Right hindlimb (tissue), 1 donor: ENCODE measurements at regions not wholly inside any gene's neighbourhood (a gene's known extent, or its start where the extent isn't known, plus 50 kb on each side); places are given as distances from the start of the nearest gene placed in this dataset.

Experiments
- DNase-seq: peaks from one replicate; pipeline ENCODE4 v3.0.0-alpha.2; 2018

DNA sequence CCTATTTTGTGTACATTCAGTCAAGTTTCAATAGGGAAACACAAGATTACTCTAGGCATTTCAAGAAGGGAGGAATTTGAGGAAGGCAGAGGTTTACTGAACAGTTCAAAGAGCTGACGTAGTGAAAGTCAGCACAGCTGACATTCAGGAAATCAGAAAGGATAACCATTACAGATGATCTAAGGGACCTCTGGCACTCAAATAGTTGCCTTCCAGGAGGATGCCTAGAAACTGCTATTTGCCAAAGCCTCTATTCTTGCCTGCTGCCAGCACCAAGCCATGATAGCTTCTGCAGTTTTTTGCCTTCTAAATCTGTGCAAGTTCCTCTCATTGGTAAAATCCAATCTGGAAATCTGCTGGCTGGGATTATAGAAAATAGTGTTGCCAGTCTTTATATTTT lies 373.1 kb downstream of the CSNK1G3 start:
- DNase-seq = no peak

DNA sequence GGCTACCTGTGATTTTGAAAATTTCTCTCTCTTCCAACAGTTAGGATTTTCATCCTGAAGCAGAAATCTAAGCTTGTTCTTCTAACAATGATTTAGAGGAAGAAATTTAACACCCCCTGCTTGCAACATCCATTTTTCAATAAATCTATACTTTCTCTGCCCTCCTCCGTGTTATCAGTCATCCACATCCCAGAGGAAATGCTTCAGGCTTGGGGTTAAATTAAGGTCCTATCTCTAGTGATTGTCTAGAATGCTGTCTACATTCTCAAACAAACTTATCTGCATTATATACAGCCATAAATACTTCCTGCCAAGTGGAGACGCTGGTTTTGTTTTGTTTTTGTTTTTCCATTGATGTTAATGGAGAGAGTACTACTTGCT lies 371.0 kb downstream of the CSNK1G3 start:
- no peak for DNase-seq

DNA sequence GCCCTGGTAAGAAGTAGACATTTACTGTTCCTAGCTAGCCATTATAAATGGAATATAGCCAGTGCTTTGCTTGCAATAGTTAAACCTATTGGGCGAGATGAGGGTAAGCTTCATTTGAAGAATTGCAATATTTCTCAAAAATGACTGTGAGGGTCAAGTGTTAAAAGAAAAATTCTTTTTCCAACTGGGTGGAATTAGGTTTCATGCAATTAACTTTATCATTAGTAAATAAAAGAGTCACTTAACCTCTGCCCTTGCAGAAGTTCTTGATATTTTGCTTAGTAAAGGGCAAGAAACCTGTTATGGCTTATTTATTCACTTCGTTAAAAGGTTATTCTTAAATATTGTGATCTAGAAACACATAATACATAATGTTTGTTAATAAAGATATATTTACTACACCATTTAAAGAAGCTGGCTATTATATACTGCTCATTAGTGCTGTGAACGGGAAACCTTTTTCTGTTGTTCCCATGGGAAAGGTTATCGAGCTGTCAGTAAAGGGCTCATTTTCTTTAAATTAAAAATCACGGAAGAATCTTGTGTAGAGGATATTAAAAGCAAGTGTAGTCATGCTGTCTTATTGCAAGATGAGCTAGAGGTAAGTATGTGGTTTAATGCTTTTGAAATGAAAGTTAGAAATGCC lies 370.5 kb downstream of the CSNK1G3 start:
- no peak for DNase-seq

DNA sequence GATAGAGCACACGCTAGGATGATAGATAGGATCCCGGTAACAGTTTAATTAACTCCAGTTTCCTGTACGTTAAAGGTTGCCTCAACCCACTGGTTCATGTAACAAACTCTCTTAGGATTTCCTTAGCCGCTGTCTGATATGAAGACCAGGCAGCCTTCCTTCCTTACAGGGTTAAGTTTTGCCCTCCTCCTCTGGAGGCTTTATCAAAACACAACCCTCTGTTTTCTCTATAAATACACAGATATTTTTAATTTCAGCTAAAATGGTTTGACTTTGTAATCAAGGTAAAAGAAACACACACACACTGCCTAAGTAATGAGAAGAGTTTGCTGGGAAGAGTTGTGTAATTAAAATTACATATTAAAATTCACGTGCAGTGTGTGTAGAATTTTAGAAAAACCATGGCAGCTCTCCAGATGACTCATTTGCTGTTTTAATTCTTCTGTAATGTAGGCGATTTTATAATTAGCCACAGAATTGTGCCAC lies 369.8 kb downstream of the CSNK1G3 start:
- no peak for DNase-seq

DNA sequence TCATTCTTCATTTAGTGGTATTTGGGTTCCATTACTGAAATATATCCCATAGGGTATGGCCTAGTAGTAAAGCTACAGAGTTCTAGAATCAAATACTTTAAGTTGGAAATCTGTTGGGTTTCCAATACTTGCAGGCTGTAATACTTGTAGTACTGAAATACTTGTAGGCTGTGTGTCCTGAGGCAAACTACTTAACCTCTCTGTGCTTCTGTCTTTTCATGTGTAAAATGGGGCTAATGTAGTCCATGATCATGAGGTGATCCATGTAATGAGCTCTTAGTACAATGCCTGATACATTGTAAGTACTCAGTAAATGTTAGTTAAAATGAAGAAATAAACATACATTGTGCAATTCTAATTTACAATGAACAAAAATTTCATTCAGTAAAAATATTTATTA lies 368.9 kb downstream of the CSNK1G3 start:
- DNase-seq = no peak

DNA sequence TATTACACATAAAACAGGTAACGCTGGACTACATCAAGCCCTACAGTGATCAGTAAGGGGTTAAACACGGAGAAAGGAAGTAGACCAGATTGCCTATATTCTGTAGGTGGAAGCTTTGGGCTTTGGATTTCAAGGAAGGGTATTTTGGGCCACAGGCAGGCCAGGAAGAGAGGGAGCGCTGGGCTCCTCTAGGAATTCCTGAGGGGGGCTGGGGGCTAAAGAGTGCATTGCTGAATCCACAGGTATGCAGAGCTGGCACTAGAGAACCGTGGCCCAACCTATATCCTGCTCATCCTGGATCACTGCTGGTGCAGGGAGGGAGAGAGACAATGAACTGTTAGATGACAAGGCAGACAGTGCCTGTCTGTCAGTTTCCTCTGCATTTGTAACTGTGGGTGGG lies 367.1 kb downstream of the CSNK1G3 start:
- DNase-seq = no peak

DNA sequence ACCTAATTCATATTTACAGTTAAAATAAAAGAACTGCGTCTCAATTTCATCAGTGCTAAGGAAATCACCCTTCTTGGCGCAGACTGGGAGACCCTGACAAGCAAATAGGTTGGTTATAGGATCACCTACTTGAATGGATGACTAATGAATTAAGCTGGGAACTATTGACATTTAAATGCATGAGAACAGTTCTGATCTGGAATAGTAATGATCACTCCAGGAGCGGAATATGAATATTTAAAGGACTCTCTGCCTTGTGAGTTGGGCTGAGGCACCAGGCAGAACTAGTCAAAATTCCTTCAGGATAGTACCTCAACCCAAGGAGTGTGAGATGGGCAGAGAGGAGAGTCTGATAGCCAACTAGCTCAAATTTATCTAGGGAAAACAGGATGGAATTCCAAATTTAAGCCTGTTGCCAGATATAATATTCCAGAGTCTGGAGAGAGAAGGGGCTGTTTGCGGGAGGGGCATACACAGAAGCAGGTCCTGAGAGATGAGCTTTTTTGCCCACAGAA lies 364.4 kb downstream of the CSNK1G3 start:
- DNase-seq = no peak

DNA sequence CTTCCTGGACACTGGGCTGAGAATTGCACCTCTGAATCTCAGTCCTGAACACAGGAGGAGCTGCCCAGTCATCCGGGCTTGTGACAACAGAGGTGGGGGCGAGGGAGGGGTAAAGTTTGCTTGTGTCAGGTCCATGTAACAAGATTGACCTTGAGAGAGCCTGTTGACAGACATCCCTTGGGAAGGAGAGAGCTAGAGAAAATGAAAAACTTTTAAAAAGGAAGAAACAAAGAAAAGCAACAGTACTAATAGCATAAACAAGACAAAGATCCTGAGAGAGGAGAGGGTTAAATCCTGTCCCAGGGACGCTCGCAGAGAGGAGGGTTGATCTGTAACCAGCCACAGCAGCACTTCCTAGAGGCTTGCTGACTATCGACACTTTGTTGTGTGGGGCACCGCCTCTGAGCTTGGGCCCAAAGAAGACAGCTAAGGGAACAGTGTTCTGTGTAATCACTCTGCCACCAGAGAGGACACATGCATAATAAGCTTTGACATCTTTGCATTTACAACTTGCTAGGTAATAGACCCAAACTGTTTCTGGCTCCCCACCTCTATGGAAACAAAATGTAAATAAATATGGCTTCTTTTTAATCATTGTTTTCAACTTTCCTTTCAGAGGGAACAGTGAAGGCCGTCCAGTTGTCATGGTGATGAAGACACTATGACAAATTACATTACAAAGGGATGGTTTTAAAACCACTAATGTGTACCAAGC lies 363.7 kb downstream of the CSNK1G3 start:
- peak; percentile 37 for DNase-seq

DNA sequence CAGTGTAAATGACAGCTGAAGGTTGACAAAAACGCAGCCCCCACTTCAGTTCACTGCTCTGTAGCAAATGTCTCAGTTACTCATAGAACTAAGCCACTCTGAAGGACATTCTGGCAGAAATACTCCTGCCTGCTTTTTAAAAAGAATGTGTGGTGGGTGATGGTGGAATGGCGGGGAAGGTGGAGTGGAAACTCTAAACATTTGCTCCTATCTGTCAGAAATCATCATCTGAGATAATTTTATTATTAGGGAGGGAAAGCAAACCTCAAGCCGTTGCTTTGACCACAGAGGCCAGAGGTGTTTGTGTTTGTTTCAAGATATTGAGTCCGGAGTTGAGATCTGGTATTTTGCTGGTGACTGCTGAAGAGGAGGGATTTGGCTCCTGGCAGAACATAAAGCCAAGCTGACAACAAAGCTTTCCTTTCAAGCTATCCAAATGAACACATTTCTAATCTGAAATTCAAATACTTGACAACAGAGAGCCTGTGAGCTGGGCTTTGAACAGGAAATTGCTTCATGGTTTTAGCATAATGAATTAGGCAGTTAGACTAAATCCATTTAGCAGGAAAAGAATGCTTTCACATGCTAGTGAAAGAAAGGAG lies 362.7 kb downstream of the CSNK1G3 start:
- no peak for DNase-seq

DNA sequence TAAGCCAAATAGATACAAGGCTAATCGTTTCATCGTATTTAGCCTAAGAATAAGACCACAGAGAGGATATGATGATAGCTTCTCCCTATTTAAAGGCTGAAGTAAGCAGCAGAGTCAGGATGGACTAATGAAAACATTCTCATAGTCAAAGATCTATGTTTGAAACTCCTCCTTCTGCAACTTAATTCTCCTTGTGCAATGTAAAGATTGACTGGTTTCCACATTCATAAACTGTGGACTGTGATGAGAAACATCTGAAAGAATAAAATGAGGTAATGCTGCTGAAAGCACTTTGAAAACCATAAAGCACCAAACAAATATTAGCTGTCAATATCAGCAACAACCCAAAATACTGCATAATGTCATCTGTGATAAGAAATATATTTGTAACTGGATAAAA lies 361.9 kb downstream of the CSNK1G3 start:
- DNase-seq = no peak

DNA sequence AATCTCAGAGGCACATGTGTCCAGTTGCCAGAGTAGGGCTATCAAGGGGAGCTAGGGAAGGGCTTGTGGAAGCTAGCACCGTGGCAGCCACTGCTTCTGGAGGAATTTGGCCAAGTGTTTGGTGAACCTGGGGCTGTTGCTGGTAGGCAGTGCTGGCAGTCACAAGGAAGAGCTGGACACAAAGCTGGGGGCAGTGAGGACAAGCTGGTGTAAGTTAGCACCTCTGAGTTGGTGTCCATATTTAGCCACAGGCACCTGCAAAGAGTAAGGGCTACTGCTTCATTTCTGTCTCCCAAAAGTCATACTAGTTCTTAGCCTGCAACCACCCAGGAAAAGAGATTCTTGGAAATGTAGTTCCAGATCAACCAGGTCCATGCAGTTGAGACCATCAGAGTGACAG lies 359.4 kb downstream of the CSNK1G3 start:
- no peak for DNase-seq

DNA sequence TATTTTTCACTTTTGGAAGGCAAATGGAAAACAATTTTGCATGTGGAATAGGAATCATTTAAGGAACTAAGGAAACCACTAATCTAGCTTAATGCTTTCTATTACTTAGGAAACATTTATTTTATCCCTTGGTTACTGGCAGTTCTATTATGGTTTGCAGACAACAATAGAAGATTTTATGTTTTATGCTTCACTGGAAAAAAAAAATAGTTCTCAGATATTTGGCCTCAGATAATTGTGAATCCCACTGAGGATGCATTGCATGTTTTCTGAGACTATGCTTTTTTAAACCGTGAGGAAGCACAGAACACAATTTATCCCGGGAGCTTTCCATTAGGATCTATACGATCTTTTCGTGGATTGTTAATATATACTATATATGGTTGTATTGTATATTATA lies 356.9 kb downstream of the CSNK1G3 start:
- DNase-seq = no peak

DNA sequence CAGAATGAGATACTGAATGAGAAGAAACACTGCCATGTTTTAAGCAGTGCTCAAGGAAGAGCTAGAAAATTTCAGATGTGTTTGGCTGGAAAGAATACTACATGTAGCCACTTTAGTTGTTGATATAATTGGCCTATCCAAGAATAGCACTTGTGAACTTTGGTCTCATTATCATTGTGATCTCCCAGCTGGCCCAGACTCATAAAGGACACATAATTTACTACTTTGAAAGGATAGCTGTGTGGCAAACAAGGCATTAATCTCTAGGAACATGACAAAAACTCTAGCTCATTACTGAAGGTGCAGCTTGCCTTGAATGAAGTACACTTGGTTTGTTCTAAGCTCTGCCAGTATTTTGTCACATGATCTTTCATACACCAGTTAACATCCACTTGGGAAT lies 356.3 kb downstream of the CSNK1G3 start:
- no peak for DNase-seq

DNA sequence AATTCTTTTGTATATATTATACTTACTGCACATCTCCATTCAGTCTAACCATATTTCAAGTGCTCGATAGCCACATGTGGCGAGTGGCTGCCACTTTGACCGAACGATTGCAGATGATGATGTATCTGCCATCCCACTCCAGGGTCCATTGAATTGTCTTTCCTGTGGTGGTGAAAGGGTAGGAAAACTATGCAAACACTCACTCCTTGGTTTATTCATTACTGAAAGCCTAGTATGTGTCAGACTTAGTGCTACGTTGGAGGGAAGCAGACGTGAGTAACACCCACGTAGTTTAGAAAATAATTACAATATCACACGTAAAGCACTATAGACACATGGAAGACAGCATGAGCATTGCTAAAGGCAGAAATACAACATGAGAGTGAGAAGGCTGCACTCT lies 353.7 kb downstream of the CSNK1G3 start:
- no peak for DNase-seq

DNA sequence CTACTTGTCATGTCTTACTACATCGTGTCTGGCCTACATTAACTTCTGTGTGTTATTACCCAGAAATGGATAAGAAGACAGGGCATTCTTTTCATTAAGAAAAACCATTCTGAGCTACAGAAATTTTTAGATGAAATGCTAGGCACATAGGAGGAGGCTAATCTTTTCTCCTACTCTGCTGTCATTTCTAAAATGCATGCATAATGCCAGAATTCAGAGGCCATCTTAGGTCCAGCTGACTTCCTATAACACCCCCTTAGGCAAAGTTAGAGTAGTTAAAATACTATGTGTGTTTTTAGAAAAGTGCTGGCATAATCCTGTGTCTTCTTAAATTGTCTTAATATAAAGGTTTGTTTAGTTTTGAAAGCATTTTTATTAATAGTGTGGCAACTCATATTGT lies 352.6 kb downstream of the CSNK1G3 start:
- DNase-seq = no peak

DNA sequence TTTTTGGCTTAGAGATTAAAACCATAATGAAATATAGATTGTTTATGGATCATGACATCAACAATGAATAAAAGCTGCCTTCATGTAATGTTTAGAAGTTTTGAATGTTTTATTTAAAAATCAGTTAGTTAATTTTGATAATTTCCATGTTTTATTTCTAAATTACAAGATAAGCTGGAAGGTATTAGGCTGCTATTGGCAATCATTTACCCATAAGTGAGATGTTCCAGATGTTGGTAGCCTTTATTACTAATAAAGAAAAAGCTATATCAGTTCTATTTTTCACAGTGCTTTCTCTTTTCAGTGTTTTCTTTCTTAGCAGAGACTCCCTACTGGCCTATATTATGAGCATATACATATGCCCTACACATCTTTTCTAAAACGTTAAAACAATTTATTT lies 347.0 kb downstream of the CSNK1G3 start:
- no peak for DNase-seq

DNA sequence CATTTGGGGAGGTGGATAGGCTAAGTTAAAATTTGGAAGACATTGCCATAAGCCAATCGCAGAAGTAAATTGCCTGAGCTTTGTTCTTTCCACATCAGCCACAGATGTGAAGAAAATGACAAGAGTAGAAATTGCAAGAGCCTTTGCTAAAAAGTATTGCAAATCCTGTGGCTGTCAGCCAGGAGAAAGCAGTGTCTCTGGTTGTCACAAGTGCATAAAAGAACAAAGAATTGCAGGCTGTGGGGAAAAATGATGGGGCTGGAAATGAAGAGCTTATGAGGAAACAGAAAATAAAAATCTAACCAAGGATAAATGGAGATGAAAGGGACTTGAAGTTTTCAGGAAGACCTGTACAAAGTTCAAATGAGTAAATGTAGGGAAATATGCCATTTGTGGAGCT lies 344.8 kb downstream of the CSNK1G3 start:
- DNase-seq = no peak

DNA sequence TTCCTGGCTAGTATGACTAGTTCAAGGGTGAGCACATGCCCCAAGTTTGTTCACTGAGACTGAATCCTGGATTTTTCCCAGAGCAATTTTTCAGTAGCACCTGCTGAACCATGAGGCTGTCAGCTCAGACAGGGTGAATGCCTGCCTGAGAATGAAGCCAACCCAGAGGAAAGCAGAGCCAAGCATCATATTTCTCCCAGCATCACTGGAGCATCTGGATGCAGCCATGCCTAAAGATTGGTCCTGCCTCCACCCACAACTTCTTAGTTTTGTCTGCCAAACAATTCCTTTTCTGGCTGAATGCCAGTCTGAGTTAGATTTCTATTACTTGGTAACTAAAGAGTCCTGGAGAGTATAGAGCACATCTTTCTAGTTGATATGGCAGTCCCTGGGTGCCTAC lies 343.6 kb downstream of the CSNK1G3 start:
- peak; percentile 36 for DNase-seq

DNA sequence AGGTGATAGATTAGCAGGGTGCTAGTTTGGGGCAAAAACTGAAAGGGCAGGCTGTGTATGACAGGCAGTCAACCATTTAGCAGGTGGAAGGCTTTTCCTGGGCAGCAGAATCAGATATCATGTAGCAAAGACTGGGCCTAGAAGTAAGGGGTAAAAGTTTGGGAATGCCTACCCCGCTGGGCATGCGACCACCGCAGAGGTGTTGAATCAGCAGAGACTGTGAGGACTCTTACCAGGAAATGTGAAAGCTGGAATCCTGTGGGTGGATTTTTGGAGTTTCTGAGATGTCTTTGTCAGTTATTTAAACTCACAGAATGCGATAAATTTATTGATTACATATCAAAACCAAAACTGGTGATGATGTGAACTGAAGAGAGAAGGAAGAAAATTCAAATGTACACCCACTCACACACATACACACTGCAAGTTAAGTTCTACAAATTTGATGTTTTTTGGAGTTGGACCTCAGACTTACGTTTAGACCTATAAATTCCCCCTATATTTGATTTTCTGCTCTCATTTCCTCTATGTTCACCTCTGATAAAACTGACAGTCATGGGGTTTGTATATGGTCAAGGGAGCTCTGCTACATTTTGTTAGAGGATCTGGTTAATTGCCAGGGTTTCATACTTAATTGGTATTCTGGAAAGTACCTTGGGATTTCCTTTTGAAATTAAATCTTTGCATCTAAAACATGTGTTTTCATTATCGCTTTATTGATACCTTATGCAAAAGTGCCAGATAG lies 333.6 kb downstream of the CSNK1G3 start:
- DNase-seq = no peak

DNA sequence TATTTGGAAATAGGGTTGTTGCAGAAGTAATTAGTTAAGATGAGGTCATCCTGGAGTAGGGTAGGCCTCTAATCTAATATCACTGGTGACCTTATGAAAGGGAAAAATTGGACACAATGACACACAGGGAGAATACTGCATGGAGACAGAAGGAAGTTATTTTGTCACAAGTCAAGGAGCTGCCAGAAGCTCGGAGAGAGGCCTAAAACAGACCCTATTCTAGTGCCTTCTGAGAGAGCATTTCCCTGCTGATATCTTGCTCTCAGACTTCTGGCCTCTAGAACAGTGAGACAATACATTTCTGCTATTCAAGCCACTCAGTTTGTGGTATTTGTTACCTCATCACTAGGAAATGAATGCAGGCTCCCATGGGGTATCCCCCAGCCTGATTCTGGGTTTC lies 332.9 kb downstream of the CSNK1G3 start:
- no peak for DNase-seq

DNA sequence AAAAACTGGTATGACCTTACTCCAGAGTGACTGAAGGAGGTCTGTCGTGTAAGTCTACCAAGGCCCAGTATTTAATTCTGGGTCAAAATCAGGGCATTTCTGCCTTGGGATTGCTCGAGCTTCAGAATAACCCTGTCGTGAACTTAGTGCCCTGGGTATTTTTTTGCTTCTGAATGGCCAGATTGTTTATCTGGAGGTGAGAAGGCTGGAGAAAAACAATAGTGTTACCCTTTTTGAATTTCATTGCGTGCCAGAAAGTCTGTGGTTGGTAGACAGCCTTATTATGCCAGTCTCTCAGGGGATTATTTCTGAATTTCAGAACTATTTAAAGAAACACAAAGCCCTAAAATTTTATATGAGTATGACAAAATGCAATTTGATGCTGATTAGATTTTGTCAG lies 323.4 kb downstream of the CSNK1G3 start:
- DNase-seq = no peak

DNA sequence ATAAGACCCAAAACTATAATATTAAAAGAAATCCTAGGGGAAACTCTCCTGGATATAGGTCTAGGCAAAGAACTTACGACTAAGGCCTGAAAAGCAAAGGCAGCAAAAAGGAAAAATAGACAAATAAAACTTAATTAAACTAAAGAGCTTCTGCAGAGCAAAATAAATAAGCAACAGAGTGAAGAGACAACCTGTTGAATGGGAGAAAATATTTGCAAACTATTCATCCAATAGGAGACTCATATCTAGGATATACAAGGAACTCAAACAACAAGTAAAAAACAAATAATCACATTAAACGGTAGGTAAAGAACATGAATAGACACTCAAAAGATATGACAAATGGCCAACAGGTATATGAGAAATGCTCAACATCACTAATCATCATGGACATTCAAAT lies 318.6 kb downstream of the CSNK1G3 start:
- no peak for DNase-seq

DNA sequence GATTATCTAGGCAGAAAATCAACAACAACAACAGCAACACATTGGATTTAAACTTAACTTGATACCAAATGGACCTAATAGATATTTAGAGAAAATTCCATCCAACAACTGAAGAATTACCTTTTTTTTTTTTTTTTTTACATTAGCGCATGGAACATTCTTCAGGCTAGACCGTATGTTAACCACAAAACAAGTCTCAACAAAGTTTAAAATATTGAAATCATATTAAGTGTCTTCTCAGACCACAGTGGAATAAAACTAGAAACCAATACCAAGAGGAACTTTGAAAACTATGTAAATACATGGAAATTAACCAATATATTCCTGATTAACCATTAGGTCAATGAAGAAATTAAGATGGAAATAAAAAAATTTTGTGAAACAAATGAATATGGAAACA lies 315.8 kb downstream of the CSNK1G3 start:
- DNase-seq = no peak

DNA sequence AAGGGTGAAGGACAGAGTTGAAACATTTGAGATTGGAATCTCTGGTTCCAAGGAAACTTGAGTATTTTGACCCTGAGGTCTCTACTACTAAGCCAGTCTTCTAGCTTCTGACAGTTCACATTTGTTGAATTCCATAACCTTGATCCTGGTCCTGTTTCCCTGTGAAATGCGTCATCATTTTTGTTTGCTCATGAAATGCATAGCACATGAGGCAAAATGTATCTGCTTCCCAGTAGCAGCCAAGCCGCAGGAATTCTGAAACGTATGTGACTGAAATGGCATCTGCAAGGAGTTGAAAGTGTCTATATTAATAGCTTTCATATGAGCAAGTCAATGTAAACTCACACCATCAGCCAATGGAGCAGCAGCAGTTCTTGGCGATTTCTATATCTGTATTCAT lies 307.9 kb downstream of the CSNK1G3 start:
- no peak for DNase-seq
